NCI-H460 (cell line): ENCODE measurements at regions not wholly inside any gene's neighbourhood (a gene's known extent, or its start where the extent isn't known, plus 50 kb on each side); places are given as distances from the start of the nearest gene placed in this dataset.

Experiments used
- DNase-seq: peaks from one replicate; pipeline ENCODE4 v3.0.0-alpha.2; 2016; ENCODE audit warnings: low read depth; ENCODE audit errors: extremely low read depth

DNA sequence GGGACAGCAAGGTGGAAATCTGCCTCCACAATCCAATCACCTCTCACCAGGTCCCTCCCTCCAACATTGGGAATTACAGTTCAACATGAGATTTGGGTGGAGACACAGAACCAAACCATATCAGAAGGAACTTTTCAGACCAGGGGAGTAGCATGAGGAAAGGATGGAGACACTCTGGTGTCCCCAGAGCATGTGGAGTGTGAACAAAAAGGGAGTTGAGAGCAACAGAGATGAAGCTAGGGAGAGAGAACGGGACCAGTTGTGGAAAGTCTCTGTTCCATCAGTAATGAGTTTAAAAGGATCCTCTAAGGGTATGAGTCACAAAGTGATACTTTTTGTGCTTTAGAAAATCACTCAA is 382.0 kb downstream of the SFMBT2 start:
- DNase-seq, result no peak

DNA sequence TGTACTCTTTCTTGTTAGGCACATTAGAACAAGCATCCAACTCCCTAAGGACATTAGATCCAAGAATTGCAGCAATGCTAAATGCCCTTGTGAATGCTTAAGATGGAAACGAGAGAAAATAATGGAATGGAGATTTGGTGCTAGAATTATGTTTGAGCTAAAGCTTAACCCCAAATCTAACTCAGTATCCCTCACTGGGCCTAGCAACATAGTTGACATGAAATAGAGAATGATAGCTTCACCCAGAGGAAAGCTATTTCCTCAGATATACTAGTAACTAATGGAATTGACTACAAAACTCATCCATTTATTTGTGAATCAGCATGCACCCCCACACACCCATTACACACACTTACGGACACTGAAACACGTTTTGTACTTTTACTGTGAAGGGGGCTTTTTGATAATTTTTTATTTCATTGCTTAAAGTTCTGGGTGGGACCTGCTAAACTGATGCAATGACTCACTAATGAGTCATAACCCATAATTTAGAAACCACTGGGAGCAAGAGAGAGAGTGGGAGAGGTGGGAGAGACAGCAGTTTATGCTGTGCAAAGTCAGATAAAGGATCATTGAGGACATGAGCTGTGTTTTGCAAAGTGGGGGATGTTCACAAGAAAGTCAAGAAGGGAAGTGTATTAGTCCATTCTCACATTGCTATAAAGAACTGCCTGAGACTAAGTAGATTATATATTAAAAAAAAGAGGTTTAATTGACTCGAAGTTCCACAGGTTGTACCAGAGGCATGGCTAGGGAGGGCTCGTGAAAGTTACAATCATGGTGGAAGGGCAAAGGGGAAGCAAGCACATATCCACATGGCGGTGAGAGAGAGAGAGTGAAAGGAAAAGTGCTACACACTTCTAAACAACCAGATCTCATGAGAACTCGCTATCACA is 382.7 kb downstream of the SFMBT2 start:
- DNase-seq, result no peak

DNA sequence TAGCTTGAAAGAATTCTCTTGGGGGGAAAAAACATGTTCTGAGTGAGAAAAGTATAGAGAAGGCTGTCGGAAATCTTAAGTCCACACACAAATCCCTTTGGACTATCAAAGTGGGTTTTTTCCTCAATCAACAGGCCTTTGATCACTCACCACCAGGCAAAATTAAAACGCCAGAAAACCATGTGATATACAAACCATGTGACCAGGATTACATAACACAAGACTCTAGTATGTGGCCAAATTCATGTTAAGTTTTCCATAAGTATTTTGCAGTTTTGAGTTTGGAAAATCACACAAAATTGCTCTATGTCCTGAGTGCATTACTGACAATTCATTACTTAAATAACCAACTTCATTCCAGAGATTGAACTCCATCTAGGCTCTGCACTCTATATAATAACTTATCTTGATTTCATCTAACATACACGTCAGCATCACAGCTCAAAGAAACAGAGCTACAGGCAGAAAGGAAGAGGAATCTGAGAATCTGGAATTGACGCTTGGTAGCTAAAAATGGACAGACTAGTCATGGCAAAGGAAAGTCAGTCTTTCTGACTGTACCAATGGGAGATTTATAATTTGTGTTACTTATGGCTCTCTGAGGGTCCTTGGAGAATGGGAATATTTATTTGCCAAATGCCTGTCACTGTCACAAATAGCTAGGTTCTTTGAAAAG is 383.5 kb downstream of the SFMBT2 start:
- no peak for DNase-seq

DNA sequence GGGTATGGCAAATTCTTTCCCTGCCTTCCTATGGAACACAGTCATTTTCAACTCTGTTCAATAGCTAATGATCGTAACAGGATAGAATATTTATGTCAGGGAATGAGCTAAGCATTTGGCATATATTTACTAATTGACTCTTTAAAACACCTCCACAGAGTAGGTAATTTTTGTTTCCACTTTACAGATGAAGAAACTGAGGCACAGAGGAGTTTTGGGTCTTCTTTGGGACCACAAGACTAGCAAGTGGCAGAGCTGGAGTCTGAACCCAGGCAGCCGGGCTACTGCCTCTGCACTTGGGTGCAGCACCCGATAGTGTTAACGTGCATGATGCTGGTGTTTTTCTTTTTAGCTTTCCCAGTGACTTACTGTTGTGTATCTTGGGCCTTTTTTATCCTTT is 384.0 kb downstream of the SFMBT2 start:
- no peak for DNase-seq

DNA sequence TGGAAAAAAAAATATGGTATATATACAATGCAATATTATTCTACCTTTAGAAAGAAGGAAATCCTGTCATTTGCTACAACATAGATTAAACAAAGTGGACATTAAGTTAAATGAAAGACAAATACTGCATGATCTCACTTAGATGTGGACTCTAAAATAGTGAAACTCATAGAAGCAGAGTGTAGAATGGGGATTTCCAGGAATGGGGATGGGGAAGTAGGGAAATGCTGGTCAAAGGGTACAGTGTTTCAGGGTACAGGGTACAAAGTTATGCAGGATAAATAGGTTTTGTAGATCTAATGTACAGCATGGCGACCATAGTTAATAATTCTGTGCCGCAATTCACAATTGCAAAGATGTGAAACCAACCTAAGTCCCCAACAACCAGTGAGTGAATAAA is 385.5 kb downstream of the SFMBT2 start:
- no peak for DNase-seq

DNA sequence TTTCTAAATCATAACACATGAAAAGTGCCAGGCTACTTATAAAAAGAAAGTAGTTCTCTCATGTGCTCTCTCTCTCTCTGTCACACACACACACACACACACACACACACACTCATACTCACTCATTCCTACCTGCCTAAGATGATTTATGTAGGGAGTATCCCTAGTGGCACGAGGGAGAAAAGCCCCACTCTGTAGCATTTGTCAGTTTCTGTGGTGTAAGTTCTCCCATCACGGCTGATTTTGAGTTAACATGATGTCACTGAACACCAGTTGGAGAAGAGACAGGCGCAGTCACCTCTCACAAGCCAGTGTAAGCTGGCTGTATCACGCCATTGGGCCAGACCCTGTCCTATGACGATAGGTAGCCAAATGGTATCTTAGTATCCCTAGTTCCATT is 395.4 kb downstream of the SFMBT2 start:
- no peak for DNase-seq

DNA sequence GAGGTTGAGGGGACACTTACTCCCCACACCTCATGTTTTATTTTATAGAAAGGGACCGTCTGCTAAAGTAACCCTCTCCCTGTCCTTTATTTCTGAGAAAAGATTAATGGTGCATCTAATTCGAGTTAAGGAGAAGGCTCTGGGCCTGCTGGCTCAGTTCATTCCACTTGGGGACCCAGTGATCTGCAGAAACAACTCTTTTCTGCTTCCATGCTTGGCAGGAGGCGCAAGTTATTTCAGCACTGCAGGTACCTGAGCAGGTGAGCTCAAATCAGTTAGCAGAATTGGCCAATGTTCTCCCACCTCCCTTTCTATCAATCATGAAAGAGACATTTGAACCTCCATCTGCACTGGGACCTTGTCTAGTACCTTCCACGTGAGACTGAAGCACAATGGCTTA is 396.1 kb downstream of the SFMBT2 start:
- DNase-seq, result no peak

DNA sequence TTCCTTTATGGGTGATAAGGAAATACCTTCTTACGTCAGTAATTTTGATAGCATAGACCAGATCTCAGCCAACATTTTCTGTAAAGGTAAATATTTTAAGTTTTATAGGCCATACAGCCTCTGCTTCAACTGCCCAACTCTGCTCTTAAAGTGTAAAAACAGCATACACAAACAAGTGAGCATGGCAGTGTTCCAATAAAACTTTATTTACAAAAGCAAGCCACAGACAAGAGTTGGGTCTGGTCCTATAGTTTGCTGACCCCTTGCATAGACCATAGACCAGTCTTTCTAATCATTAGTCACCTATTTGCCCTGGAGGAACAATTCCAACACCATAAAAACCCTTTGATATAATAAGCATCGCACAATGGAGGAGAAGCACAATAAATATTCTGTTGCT is 398.8 kb downstream of the SFMBT2 start:
- DNase-seq, result no peak

DNA sequence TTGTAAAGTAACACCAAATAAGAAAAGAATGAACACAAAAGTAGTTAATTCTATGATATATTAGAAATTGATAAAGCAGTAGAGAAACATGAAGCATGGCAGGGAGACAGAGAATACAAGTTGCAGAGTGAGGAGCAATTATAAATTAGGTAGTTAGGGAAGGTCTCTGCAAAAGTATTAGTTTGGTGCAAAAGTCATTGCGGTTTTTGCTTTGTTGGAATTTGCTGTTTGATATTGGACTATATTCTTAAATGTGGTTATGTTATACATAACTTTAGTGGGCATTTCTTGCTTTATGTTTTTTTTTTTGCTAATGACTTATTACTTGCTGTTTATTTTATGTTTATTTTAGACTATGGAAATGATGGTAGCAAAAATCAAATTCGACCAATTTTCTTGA is 402.2 kb downstream of the SFMBT2 start:
- no peak for DNase-seq

DNA sequence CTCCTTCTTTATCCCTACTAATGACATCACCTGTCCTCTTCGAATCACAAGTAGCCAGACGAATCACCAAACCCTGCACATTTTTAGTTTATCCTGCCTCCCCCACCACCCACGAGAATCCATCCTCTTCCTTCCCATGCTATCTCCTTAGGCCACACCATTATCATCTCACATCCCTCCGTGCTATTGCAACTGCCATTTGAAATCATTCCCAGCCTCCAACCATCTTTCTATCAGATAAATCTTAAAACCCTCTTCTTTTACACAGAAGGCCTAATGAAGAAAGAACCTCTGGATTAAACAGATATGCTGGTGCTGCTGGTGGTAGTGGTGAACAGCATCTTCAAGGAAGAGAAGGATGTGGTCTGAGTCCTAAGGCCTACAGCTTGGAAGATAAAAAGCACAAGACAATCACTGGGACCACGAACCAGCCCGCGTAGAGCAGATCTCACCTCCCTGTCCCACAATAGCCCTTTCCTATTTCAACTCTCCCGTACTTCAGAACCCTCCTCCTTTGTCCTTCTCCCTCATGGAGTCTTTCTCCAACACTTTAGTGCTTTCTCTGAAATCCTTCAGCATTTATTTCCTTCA is 403.1 kb downstream of the SFMBT2 start:
- DNase-seq, result no peak

DNA sequence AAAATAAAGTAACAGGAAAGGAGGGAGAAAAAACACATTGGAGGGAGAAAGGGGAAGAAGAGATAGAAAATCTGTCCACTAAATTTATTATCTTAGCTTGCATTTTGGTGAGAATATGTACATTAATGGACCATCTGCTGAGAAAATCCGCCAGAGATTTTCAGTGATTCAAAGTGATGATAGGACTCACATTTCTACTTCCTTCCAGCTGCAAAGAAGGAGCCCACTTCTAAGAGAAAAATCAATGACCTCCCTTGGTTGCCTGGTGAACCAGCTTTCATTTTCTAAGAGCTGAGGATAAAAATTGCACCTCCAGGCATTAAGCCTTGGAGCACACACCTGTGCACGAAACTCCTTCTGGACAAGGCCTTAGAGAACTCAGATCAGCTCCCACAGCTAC is 404.3 kb downstream of the SFMBT2 start:
- no peak for DNase-seq

DNA sequence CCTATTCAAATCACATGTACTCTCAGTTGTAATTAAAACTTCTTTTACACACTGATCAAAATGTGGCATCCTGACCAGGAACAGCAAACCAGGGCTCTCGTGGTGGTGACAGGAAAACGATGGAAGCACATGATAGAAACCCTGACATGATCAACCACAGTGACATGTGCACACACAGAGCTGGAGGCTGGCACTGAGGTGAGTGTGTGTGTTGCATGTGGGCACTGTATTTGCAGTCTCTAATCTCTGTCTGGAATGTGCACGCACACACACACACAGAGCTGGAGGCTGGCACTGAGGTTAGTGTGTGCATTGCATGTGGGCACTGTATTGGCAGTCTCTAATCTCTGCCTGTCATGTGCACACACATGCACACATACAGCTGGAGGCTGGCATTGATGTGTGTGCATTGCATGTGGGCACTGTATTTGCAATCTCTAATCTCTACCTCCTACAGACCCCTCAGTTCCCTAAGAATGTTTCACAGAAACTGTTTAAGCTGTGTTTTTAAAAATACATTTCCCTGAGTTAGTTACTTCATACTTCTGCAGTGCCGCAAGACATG is 406.9 kb downstream of the SFMBT2 start:
- no peak for DNase-seq

DNA sequence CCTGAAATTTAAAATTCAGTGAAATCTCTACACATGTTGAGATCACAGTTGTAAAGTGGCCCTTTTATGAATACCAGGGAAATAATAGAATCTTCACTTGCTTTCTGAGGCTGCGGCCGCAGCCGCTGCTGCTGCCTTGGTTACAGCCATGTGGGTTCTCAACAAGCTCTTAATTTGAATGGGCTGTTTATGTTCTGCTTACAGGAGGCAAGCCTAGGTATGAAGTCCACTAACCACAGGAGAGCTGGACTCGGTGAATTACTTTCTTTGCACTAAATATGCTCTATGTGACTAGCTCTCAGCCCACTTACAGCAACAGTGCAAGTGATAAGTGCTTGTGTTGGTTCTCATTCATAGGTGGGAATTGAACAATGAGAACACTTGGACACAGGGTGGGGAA is 410.8 kb downstream of the SFMBT2 start:
- DNase-seq, result no peak

DNA sequence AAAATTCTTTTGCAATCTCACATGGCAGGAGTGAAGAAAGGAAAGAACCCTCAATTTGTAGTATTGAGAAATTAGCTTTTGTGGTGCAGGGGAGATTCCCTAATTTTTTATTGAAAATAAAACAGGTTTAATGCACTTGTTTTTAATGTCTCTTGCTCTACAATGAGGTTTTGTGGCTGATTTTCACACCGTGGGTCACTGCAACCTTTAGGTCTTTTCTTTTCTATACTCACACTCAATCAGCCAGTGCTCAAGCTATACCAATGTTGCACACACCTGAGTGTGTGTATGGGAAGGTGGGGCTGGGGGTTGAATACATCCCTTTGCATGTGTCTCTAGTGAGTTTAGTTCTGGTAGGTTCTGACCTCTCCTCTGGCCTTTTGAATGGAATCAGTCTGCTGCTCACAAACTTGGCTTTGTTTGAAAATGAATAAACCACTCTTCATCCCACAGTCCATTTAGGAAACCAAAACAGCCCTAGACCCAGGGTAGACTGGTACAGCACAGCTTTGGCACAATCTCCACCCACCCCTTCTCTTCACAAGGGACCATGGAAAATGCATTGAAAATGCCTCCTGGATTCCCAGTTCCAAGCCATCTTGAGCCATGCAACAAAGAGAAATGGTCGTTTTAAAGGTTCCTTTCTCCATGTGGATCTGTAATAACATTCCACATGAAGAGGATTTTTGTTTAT is 411.5 kb downstream of the SFMBT2 start:
- no peak for DNase-seq

DNA sequence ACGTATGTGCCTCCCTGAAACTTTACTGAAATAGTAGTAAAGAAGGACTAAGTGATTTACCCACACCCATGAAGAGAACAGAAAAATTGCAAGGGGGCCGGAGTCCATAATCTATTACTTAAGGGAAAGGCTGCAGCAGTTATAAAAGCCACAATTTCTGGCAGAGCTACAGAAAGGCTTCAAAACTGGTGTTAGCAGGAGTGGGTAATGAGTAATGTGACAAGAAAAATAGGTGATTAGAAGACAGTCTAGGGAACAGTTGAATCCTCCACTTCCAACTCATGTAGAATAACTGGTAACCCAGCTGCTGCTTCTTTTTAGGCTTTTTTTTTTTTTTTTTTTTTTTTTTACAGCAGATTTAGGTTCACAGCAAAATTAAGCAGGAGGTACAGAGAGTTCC is 413.3 kb downstream of the SFMBT2 start:
- no peak for DNase-seq

DNA sequence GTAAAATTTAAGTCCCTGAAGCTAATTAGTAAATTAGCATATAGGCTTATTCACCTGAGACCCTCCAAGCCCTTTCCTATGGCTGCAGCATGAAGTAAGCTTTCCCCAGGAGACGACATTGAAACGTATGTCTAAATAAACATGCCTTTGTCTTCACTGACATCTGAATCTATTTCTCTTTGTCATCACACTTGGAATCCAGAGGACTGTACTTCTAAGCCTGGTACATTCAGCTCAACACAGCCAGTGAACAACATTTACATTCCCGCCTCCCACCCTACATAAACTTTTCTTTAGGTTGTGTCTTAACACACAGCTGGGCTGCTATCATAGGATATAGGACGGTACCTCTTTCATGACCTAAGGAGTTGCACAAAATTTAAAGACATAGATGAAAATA is 414.4 kb downstream of the SFMBT2 start:
- DNase-seq, result no peak

DNA sequence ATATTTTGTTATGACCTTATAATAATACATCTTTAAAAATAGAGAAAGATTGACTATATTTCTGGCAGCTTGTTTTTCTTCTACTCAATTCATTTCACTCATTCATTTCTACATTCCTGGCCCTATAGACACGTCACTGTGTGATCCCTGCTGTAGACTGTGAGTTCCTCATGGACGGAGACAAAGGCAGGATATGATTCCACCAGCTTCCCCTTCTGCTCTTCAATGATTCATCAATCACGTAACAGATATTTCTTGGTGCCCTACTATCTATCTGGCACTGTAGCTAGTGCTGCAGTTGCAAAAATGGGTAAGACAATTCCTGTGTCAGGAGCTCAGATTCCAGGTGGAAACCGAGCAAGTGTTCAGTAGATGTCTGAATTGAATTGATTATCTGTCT is 415.0 kb downstream of the SFMBT2 start:
- DNase-seq, result no peak

DNA sequence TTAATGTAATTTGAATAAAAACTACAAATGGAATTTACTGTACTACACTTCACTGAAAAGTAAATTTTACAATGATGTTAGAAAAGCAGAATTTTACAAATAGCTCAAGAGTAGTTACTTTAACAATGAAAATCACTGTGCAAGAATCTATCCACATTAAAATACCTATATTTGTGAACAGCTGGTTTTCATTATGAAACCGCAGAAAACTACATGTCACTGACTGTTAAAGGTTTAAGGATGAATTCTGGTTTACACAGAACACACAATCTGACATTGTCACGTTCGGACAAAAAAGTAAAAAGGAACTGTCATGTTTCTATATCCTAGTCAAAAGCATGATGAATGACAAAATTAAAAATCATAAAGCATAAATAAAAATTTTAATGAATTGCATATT is 415.3 kb upstream of the PRKCQ start:
- DNase-seq, result no peak

DNA sequence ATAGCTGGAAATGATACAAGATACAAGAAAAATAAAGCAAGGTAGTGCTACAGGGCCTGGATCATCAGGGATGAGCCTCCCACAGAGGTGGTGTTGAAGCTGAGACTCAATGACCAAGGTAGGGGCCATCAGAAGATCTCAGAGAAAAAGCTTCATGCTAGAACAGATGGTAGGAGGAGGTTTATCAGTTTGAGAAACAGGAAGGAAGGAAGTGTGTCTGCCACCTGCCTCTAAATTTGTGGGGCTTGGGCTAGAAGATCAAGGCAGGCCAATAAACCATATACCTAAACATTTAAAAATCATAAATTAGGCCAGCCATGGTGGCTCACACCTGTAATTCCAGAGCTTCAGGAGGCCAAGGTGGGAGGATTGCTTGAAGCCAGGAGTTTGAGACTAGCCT is 410.8 kb upstream of the PRKCQ start:
- no peak for DNase-seq

DNA sequence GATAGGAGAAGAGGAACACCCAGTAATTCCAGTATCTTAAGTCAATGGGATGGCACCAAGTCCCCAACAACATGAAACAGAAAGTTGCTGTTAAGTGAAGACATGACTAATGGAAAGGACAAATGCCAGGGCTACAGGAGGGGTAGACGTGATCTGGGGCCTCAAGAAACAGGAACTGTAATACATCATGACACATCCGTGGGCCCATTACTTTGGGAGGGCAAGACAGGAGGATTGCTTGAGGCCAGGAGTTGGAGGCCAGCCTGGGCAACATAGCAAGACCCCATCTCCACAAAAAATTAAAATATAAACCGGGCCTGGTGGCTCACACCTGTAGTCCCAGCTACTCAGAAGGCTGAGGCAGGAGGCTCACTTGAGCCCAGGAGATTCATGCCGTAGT is 408.6 kb upstream of the PRKCQ start:
- no peak for DNase-seq

DNA sequence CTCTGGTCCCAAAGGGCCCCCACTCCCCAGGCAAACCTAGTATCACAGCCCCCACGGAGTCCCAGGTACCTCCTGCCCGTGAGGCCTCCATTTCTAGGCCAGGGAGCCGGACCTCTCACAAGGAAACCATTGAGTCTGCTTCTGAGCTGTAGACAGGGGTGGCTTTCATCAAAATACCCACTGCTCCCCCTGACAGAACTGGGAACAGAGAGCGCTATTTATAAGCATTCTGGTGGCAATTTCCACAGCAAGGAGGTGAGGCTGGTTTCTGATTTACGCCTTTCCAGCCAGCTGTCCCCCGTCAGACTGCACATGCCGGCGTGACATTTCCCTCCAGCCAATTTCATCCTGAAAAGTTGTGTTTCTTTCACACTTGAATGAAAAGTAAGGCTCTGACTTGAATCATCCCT is 407.5 kb upstream of the PRKCQ start:
- no peak for DNase-seq
